IMR-90 (cell line): ENCODE measurements at regions not wholly inside any gene's neighbourhood (a gene's known extent, or its start where the extent isn't known, plus 50 kb on each side); places are given as distances from the start of the nearest gene placed in this dataset.

Experiments used
- ATAC-seq: fragments of 200-7000 bp; cut with Tn5 transposase; 2 replicates; pipeline ENCODE4 v1.9.1; 2020; ENCODE audit warnings: low read depth, mild to moderate bottlenecking, moderate library complexity
- BruUV-seq: library from RNA; stranded (reverse); fragments of 400-500 nt; replicated peaks from 2 replicates; lab custom pipeline; 2021; lab: Mats Ljungman, UMichigan
- CTCF ChIA-PET: fragments of 300-600 bp; formaldehyde crosslinking; extraction: SDS; loops from one replicate; lab custom pipeline; 2021; ENCODE audit warnings: antibody characterized with exemption; lab: Yijun Ruan, JAX
- POLR2A ChIA-PET: fragments of 300-600 bp; sonication (Branson Sonifier 250); formaldehyde crosslinking; loops from one replicate; lab custom pipeline; 2022; ENCODE audit warnings: antibody characterized with exemption; ENCODE audit not compliant: unreplicated experiment; lab: Charles Lee
- DNase-seq: peaks from one replicate; pipeline ENCODE4 v3.0.0; 2013
- H2AFZ ChIP-seq: replicated peaks from 2 replicates; pipeline ENCODE3; 2013; ENCODE audit warnings: low read length, mild to moderate bottlenecking; ENCODE audit not compliant: poor library complexity
- H2AK5ac ChIP-seq: 2 replicates; pipeline ENCODE4 v1.6.1; 2013; ENCODE audit warnings: low read depth, low read length, inconsistent platforms
- H2AK9ac ChIP-seq: replicated peaks from 2 replicates; pipeline ENCODE3; 2013; ENCODE audit warnings: mild to moderate bottlenecking, low read depth, low read length, moderate library complexity; ENCODE audit not compliant: poor library complexity
- H2BK120ac ChIP-seq: 2 replicates; pipeline ENCODE4 v1.6.1; 2013; ENCODE audit warnings: low read depth, low read length, inconsistent platforms
- H2BK15ac ChIP-seq: 3 replicates; pipeline ENCODE4 v1.6.1; 2013; ENCODE audit warnings: low read depth, low read length, inconsistent platforms
- H2BK20ac ChIP-seq: 2 replicates; pipeline ENCODE4 v1.6.1; 2013; ENCODE audit warnings: low read depth, mild to moderate bottlenecking, inconsistent platforms, low read length, moderate library complexity
- H2BK5ac ChIP-seq: 2 replicates; pipeline ENCODE4 v1.6.1; 2013; ENCODE audit warnings: mild to moderate bottlenecking, low read depth, low read length, inconsistent platforms; ENCODE audit not compliant: poor library complexity, severe bottlenecking
- H3K14ac ChIP-seq: replicated peaks from 2 replicates; pipeline ENCODE4 v1.6.1; 2013; ENCODE audit warnings: low read depth, low read length, inconsistent platforms
- H3K18ac ChIP-seq: 2 replicates; pipeline ENCODE4 v1.6.1; 2013; ENCODE audit warnings: low read depth, low read length, control low read depth
- H3K23ac ChIP-seq: 2 replicates; pipeline ENCODE4 v1.6.1; 2013; ENCODE audit warnings: low read depth, low read length, inconsistent platforms
- H3K27ac ChIP-seq: 2 replicates; pipeline ENCODE4 v1.5.1; 2013; ENCODE audit warnings: mild to moderate bottlenecking, control low read depth, low read length; ENCODE audit not compliant: insufficient read depth
- H3K27me3 ChIP-seq: 2 replicates; pipeline ENCODE4 v1.6.1; 2013; ENCODE audit warnings: low read length; ENCODE audit not compliant: control insufficient read depth, insufficient read depth
- H3K36me3 ChIP-seq: 2 replicates; pipeline ENCODE4 v1.6.1; 2013; ENCODE audit warnings: low read length, mixed read lengths; ENCODE audit not compliant: control insufficient read depth, insufficient read depth
- H3K4ac ChIP-seq: 2 replicates; pipeline ENCODE4 v1.6.1; 2013; ENCODE audit warnings: low read depth, low read length, inconsistent platforms
- H3K4me1 ChIP-seq: 2 replicates; pipeline ENCODE4 v1.6.1; 2013; ENCODE audit warnings: low read length, mixed read lengths; ENCODE audit not compliant: control insufficient read depth, insufficient read depth
- H3K4me2 ChIP-seq: 2 replicates; pipeline ENCODE4 v1.6.1; 2013; ENCODE audit warnings: low read depth, mild to moderate bottlenecking, control low read depth, low read length, moderate library complexity
- H3K4me3 ChIP-seq: 2 replicates; pipeline ENCODE4 v1.5.1; 2013; ENCODE audit warnings: low read depth, mild to moderate bottlenecking, control low read depth, low read length, moderate library complexity; ENCODE audit not compliant: insufficient read depth
- H3K56ac ChIP-seq: 2 replicates; pipeline ENCODE4 v1.6.1; 2013; ENCODE audit warnings: low read length, inconsistent platforms; ENCODE audit not compliant: insufficient read depth; ENCODE audit errors: extremely low read depth
- H3K79me1 ChIP-seq, 2 experiments: 2 replicates each; pipeline ENCODE4 v1.6.1; 2013; ENCODE audit warnings: low read length in 2 of 2, inconsistent platforms in 1 of 2, low read depth in 1 of 2
- H3K9ac ChIP-seq: 2 replicates; pipeline ENCODE4 v1.6.1; 2013; ENCODE audit warnings: low read depth, low read length, control low read depth
- H3K9me1 ChIP-seq: 2 replicates; pipeline ENCODE4 v1.6.1; 2013; ENCODE audit warnings: low read length, inconsistent platforms; ENCODE audit not compliant: insufficient read depth
- H3K9me3 ChIP-seq: 2 replicates; pipeline ENCODE4 v1.6.1; 2013; ENCODE audit warnings: low read length; ENCODE audit not compliant: control insufficient read depth, insufficient read depth
- H4K20me1 ChIP-seq: 2 replicates; pipeline ENCODE4 v1.6.1; 2013; ENCODE audit warnings: low read length, inconsistent platforms; ENCODE audit not compliant: insufficient read depth
- H4K5ac ChIP-seq: 2 replicates; pipeline ENCODE4 v1.6.1; 2013; ENCODE audit warnings: mild to moderate bottlenecking, low read depth, low read length, control low read depth
- H4K8ac ChIP-seq, 2 experiments: 2 replicates each; pipeline ENCODE4 v1.6.1; 2013; ENCODE audit warnings: low read depth in 2 of 2, low read length in 2 of 2, control low read depth in 1 of 2, inconsistent platforms in 1 of 2
- H4K91ac ChIP-seq: 2 replicates; pipeline ENCODE4 v1.6.1; 2013; ENCODE audit warnings: low read depth, low read length, inconsistent platforms; ENCODE audit not compliant: insufficient read depth
- BHLHE40 ChIP-seq: fragments of 150-350 bp; IDR thresholded peaks from 2 replicates; pipeline ENCODE4 v1.6.1; 2016; ENCODE audit warnings: mild to moderate bottlenecking, low read depth, low read length
- CEBPB ChIP-seq: IDR thresholded peaks from 2 replicates; pipeline ENCODE4 v1.6.1; 2012; ENCODE audit warnings: low read depth, low read length, improper control_type of control experiment
- CHD1 ChIP-seq: IDR thresholded peaks from 2 replicates; pipeline ENCODE4 v1.6.1; 2012; ENCODE audit warnings: low read depth, low read length, improper control_type of control experiment
- FOS ChIP-seq: fragments of 150-350 bp; IDR thresholded peaks from 2 replicates; pipeline ENCODE4 v1.6.1; 2016; ENCODE audit warnings: low read depth, low read length
- MAFK ChIP-seq: IDR thresholded peaks from 2 replicates; pipeline ENCODE4 v1.6.1; 2012; ENCODE audit warnings: low read depth, low read length, improper control_type of control experiment
- MAZ ChIP-seq: IDR thresholded peaks from 2 replicates; pipeline ENCODE4 v1.6.1; 2012; ENCODE audit warnings: low read depth, mild to moderate bottlenecking, low read length, improper control_type of control experiment, moderate library complexity, borderline replicate concordance
- POLR2A ChIP-seq: IDR thresholded peaks from 2 replicates; pipeline ENCODE4 v1.6.1; 2012; ENCODE audit warnings: mild to moderate bottlenecking, low read depth, low read length
- RAD21 ChIP-seq: IDR thresholded peaks from 2 replicates; pipeline ENCODE4 v1.6.1; 2012; ENCODE audit warnings: low read length, improper control_type of control experiment
- RFX5 ChIP-seq: IDR thresholded peaks from 2 replicates; pipeline ENCODE4 v1.8.0; 2012; ENCODE audit warnings: low read depth, mild to moderate bottlenecking, low read length, moderate library complexity
- SMC3 ChIP-seq: fragments of 150-350 bp; IDR thresholded peaks from 2 replicates; pipeline ENCODE4 v1.6.1; 2016; ENCODE audit warnings: low read depth, mild to moderate bottlenecking, antibody characterized with exemption, low read length, moderate library complexity
- WGBS, 2 experiments: methylation state at CpG; one replicate each; pipeline versions ENCODE4 v1.1.5 to v1.1.7; 2013; ENCODE audit warnings: missing lambda C conversion rate in 2 of 2; ENCODE audit not compliant: insufficient read length in 1 of 2; ENCODE audit errors: extremely low coverage in 2 of 2; 5-methylcytosine and 5-hydroxymethylcytosine counted together
- dilution Hi-C: fragments of 300-500 bp; cut with HindIII; formaldehyde crosslinking; loops from one replicate; pipeline ENCODE4 v1.14.3; 2018; ENCODE audit warnings: low sequenced_read_pairs; ENCODE audit not compliant: unreplicated experiment
- in situ Hi-C: fragments of 300-500 bp; cut with MboI; formaldehyde crosslinking; loops from 3 replicates; pipeline ENCODE4 v1.14.3; 2019; ENCODE audit warnings: low sequenced_read_pairs, inconsistent platforms, mixed read lengths
- intact Hi-C: fragments of 100-400 bp; cut with micrococcal nuclease; formaldehyde crosslinking; loops from 2 replicates; pipeline ENCODE4 v1.10.0; 2022
- TF ChIP-seq, protein P1 (sequence below): conservative IDR thresholded peaks from 2 replicates; pipeline ENCODE4 v1.5.1; 2012; ENCODE audit warnings: mild to moderate bottlenecking, low read depth, low read length, improper control_type of control experiment
- TF ChIP-seq, protein P2 (sequence below): fragments of 150-350 bp; IDR thresholded peaks from 2 replicates; pipeline ENCODE4 v1.6.1; 2017; ENCODE audit warnings: mild to moderate bottlenecking, antibody characterized with exemption, low read length, low read depth

DNA sequence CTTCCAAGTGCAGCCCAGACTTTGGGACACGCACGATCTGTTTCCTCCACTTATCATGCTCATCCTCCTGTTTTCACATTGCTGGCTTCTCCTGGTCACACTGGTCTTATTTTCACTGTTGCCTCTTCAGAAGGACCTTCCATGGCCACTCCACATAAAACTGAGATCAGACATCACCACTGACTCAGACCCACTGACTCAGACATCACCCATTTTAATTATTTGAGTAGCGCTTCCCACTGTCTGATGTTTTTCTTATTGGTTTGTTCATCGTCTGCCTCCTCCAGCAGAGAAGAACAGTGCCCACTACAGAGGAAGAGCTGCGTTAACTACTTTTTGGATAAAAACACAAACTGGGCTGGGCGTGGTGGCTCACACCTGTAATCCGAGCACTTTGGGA lies 270.5 kb upstream of the PWP1 start:
- no peak overlapping the region for H3K56ac ChIP-seq
- peaks cover 14% of the 10 kb centered on the region for H3K4me1 ChIP-seq
- no peak overlapping the region for H3K4me3 ChIP-seq
- H2AK5ac ChIP-seq = peak overlapping the region; percentile 73
- peak overlapping the region; percentile 18 for H2AK9ac ChIP-seq
- peak overlapping the region; percentile 50; the same call in 1 of the 2 replicates for H3K18ac ChIP-seq
- H3K79me1 ChIP-seq = no peaks in the 10 kb centered on the region
- H3K4me2 ChIP-seq = peak overlapping the region; percentile 38; the same call in 1 of the 2 replicates
- no peak overlapping the region for H3K23ac ChIP-seq
- H2BK15ac ChIP-seq = peak overlapping the region; percentile 45
- peak overlapping the region; percentile 52; the same call in 1 of the 2 replicates for H4K5ac ChIP-seq
- no peaks in the 10 kb centered on the region for H3K9me3 ChIP-seq
- ATAC-seq (peak; percentile 47), DNase-seq (peak; percentile 77)
- ChIA-PET POLR2A (interaction anchor here (0.7 kb wide), 1 partner anchor 922 kb away, joined by 16 read pairs; no protein-coding TSS in a partner anchor), CTCF (interaction anchor here (0.7 to 1.2 kb wide), 4 partner anchors 14 to 53 kb away, joined by 3 read pairs; no protein-coding TSS in a partner anchor)
- peaks cover 14% of the 10 kb centered on the region for H3K9me1 ChIP-seq
- TF ChIP-seq, protein P1, sequence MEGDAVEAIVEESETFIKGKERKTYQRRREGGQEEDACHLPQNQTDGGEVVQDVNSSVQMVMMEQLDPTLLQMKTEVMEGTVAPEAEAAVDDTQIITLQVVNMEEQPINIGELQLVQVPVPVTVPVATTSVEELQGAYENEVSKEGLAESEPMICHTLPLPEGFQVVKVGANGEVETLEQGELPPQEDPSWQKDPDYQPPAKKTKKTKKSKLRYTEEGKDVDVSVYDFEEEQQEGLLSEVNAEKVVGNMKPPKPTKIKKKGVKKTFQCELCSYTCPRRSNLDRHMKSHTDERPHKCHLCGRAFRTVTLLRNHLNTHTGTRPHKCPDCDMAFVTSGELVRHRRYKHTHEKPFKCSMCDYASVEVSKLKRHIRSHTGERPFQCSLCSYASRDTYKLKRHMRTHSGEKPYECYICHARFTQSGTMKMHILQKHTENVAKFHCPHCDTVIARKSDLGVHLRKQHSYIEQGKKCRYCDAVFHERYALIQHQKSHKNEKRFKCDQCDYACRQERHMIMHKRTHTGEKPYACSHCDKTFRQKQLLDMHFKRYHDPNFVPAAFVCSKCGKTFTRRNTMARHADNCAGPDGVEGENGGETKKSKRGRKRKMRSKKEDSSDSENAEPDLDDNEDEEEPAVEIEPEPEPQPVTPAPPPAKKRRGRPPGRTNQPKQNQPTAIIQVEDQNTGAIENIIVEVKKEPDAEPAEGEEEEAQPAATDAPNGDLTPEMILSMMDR = peak; percentile 32; the same call in 1 of the 2 replicates
- TF ChIP-seq RAD21 (peak; percentile 36; the same call in 1 of the 2 replicates), SMC3 (peak; percentile 31; the same call in 1 of the 2 replicates), BHLHE40 (no peak), FOS (peak; percentile 45), MAFK (no peak), RFX5 (no peak), MAZ (no peak), CHD1 (no peak), POLR2A (no peak), CEBPB (no peak)
- TF ChIP-seq, protein P2, sequence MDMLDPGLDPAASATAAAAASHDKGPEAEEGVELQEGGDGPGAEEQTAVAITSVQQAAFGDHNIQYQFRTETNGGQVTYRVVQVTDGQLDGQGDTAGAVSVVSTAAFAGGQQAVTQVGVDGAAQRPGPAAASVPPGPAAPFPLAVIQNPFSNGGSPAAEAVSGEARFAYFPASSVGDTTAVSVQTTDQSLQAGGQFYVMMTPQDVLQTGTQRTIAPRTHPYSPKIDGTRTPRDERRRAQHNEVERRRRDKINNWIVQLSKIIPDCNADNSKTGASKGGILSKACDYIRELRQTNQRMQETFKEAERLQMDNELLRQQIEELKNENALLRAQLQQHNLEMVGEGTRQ = no peak
- peak overlapping the region; percentile 61 for H2BK5ac ChIP-seq
- no peaks in the 10 kb centered on the region for H4K20me1 ChIP-seq
- H3K36me3 ChIP-seq = no peaks in the 10 kb centered on the region
- H2AFZ ChIP-seq = peak overlapping the region; percentile 33
- H2BK20ac ChIP-seq = peak overlapping the region; percentile 63
- H3K9ac ChIP-seq = no peak overlapping the region
- dilution Hi-C loops = no loop called here
- peak overlapping the region; percentile 74 for H2BK120ac ChIP-seq
- H4K8ac ChIP-seq = peak overlapping the region; percentile 17 to 75
- H3K4ac ChIP-seq = peak overlapping the region; percentile 83
- 32% methylated on average over 5 of the region's 7 CpGs; no CpG with 5 or more reads in 1 of the 2 experiments for WGBS, 2 experiments
- H3K27me3 ChIP-seq = no peaks in the 10 kb centered on the region
- no TSS peak for BruUV-seq
- peak overlapping the region; percentile 26 for H3K14ac ChIP-seq
- in situ Hi-C loops = loop anchor here (10.0 kb wide), 1 partner anchor 190 kb away; no protein-coding TSS in a partner anchor
- peak overlapping the region; percentile 54 for H4K91ac ChIP-seq
- intact Hi-C loops = no loop called here
- H3K27ac ChIP-seq = peak overlapping the region; percentile 11; the same call in 1 of the 2 replicates
